NOMO-1 treated with dmso at 0.1 percent for 144 hours (cell line): ENCODE measurements at regions not wholly inside any gene's neighbourhood (a gene's known extent, or its start where the extent isn't known, plus 50 kb on each side); places are given as distances from the start of the nearest gene placed in this dataset.
"Not testable (repeated sequence)": the region's sequence is repeated elsewhere in the genome, so short reads cannot be mapped to it uniquely, and the experiment has no call there.

ENCODE experiments used
- DNase-seq: peaks from one replicate; lab custom pipeline; 2025; ENCODE audit not compliant: unreplicated experiment; lab: John Stamatoyannopoulos, UW

GRCh38 chrX:95764972-95765451, 919.6 kb upstream of the DIAPH2 start:
- no peak for DNase-seq

- not testable (repeated sequence) for DNase-seq
Measured at GRCh38 chrX:95771198-95771597, 913.4 kb upstream of the DIAPH2 start.

DNA sequence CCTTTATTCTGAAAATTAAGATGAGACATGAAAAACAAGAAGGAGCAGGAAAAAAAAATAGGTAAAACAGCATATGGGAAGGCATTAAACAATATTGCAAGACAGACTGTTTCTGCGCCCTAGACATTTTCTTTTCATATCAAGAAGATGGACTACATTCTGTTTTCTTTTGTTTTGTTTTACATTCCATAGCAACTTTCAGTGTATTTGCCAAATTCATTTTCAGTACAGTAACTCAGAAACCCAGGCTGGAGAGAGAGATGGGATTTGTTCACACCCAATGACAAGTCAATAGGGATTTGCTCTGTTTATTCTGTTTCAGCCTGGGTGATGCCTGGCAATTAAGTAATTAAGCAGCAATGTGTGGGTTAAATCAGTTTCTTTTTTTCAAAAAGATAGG, 892.8 kb upstream of the DIAPH2 start:
- DNase-seq, result no peak

GRCh38 chrX:95797344-95797743, 887.3 kb upstream of the DIAPH2 start:
- DNase-seq, result no peak

DNA sequence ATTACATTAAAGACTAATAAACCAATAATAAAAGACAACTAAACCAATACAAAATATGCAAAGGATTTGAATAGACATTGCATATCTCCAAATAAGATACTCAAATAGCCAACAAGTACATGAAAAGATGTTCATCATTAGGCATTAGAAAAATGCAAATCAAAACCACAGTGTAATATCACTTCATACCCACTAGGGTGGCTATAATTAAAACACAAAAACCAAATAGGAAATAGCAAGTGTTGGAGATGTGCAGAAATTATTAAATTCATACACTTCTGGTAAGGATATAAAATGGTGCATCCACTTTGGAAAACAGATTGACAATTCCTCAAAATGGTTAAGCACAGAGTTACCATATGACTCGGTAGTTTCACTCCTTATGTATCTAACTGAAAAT, 860.8 kb upstream of the DIAPH2 start:
- no peak for DNase-seq

DNA sequence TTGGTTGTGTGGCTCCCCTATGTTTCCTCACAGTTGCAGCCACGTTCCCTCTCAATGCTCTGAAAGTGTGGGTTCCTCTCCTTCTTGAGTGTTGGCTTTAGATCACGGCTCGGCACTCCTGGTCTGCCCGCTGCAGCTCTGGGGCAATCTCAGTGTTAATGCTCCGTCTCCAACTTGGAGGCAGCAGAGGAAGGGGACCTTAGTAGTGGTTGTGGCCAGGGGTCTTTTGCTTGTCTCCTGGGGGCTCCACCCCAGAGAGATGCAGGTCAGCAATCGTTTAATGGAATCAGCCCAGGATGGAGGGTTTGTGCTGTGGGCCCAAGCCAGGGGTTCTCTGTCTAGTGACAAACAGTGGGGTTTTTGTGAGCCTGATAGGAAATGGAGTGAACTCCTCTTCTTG, 849.4 kb upstream of the DIAPH2 start:
- DNase-seq, result no peak

DNA sequence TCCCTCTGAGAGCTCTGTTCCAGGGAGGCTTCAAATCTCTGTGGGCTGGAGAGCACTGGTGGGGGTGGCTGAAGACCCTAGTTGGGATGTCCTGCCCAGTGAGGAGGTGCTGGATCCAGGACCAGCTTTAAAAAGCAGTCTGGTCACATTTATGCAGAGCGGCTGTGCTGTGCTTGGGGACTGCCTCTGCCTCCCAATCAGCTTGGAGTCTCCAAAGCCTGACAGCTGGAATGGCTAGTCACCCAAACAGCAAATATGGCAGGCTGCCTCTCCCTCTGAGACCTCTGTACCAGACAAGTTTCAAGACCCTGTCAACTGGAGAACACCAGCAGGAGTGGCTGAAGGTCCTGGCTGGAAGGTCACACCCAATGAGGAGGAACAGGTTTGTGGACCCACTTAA, 848.1 kb upstream of the DIAPH2 start:
- DNase-seq, result no peak

DNA sequence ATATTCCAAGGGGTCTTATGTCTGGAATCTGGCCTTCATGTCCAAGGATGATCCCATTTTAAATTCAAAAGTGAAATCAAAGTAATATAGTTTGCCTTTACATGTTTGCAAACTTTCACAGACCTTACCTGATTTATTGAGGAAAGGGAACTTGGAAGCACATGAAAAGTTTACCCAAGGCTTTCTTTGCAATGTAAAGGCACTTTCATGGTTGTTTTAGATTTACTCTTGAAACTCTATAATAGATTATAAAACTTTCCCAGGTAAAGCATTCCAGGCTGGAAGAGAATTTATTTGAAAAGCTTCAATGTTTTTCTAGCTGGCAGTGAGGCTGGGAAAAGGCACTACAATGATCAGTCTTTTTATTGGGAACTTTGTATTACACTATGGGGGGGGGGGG, 842.8 kb upstream of the DIAPH2 start:
- no peak for DNase-seq

GRCh38 chrX:95860127-95860526, 824.5 kb upstream of the DIAPH2 start:
- no peak for DNase-seq

DNA sequence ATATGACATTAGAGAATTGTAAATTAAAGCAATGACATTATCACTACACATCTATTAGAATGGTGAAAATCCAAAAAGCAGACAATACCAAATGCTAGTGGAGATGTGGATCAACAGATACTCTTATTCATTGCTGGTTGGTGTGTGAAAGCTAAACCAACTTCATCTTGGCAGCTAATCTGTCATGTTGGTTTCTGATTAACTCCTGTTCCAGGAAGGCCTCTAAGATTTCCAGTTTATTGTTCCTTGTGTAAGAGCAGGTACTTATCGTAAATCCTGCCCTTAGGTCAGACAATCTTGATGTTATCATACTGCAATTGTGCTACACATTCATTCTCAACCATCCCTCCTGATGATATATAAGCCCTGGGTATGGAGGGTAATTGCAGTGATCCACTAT, 809.0 kb upstream of the DIAPH2 start:
- no peak for DNase-seq

DNA sequence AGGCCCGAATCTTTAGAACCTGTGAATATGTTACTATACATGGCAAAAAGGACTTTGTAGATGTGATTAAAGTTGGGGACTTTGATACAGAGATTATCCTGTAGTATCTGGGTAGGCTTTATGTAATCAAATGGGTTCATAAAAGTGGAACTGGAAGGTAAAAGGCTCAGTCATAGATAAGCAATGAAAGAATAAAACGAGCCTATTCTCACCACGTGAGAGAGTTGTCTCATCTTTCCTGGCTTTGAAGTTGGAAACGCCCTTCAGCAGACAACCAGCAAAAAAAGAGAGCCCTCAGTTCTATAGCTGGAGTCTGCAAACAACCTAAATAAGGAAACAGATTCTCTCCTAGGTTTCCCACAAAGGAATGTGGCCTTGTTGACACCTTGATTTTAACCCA, 805.8 kb upstream of the DIAPH2 start:
- no peak for DNase-seq

DNA sequence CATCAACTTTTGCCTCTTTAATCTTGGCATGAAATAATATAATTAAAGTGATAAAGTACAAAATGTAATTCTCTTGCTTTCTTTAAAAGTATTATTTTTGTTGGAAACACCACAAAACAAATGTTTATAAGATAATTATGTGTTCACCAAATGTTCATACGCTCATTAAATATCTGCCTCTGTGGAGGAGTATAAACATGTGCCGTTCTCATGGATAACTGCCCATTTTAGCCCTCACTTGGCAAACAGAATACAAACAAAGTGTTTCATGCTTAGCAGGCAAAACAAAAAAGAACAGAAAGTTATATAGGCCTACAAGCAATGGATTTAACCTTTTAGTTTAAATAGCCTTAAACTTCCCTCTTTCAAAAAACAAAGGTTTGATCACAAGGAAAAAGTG, 800.5 kb upstream of the DIAPH2 start:
- DNase-seq, result no peak

GRCh38 chrX:95885074-95885473, 799.6 kb upstream of the DIAPH2 start:
- no peak for DNase-seq

GRCh38 chrX:95889279-95889678, 795.4 kb upstream of the DIAPH2 start:
- DNase-seq, result no peak

DNA sequence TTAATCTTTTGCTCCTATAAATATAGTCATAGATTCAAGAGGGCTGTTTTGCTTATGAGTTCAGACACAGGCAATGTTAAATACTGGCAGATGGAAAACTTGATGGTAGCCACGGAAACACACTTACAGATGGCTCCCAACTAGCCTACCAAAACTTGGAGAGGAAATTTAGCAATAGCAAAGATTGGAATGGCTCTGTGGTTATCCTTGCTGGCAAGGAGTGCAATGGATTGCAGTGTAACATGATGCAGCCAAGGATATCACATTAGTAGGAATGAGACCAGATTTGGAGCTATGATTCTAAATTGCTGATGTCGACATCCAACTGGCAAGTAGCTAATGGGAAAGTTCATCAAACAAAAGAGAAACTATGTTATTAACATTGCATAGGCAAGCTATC, 791.0 kb upstream of the DIAPH2 start:
- no peak for DNase-seq

DNA sequence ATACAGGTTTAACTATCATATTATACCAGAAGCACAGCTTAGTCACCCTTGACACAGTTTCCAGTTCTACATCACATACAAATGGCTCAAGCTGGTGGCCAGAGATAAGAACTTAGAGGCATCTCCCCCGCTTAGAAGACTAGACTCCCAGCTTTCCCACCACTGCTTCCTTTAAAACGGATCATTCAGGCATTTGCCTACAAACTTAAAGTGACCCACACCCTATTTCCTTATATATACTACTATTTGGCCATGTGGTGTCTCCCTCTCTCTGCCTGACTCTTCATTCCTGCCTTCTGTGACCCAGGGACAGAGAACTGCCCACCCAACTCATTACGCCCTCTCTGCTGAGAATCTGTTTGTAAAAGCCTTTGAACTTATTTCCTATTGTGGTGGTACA, 781.2 kb upstream of the DIAPH2 start:
- no peak for DNase-seq

DNA sequence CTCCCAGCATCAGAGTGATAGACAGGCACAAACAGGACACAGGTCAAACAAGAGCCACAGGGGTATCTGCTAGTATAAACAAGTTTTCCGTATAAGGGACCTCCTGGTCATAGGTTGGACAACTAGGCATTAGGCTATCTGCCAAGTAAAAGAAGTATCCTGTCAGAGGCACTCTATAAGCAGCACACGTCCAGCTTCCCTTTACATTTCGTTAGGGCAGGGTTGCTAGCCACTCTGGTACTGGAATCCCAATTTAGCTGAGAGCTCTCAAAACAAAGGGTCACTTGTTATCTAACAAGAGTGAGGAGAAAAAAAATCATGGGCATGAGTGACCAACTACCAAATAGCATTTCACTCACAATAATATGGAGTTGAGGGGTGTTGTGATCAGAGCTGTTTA, 780.7 kb upstream of the DIAPH2 start:
- DNase-seq, result no peak

DNA sequence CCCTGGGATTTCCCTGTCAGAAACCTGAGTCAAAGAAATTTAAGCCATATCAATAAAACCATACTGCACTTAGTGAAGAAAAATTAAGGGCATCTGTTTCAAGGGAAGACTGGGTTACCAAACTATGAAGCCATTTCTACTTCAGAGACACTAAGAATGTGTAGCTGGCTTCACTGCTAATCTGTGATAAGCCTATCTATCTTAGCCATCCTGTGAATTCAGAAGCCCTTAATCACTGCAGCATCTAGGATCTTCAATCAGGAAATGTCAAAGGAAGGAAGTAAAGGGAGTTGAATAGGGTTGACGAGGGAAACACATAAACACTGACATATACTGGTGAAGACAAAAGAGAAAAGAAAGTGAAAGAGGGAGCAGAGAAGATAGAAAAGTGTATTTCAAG, 777.6 kb upstream of the DIAPH2 start:
- no peak for DNase-seq

GRCh38 chrX:95911062-95911461, 773.6 kb upstream of the DIAPH2 start:
- DNase-seq, result no peak

- DNase-seq, result no peak
Measured at GRCh38 chrX:95919605-95920004, 765.0 kb upstream of the DIAPH2 start.

GRCh38 chrX:95945528-95945927, 739.1 kb upstream of the DIAPH2 start:
- no peak for DNase-seq

- no peak for DNase-seq
Measured at GRCh38 chrX:95949588-95949987, 735.1 kb upstream of the DIAPH2 start.

GRCh38 chrX:95950679-95951078, 734.0 kb upstream of the DIAPH2 start:
- no peak for DNase-seq

GRCh38 chrX:95953564-95953963, 731.1 kb upstream of the DIAPH2 start:
- no peak for DNase-seq
